Thoracic aorta (tissue), 2 donors: ENCODE measurements at regions not wholly inside any gene's neighbourhood (a gene's known extent, or its start where the extent isn't known, plus 50 kb on each side); places are given as distances from the start of the nearest gene placed in this dataset.

Source experiments
- ATAC-seq: fragments of 150-250 bp; one replicate; pipeline ENCODE4 v1.8.0; 2017; ENCODE audit warnings: low read depth; ENCODE audit not compliant: insufficient number of reproducible peaks, low FRiP score
- DNase-seq: peaks from one replicate; pipeline ENCODE4 v3.0.0-alpha.2; 2020; ENCODE audit warnings: low spot score
- H3K27ac ChIP-seq, 2 donors: fragments of 200-600 bp; sonication (generic); 1 replicate in 1 of 2; 2 replicates in 1 of 2; pipeline ENCODE4 v1.5.1; 2016; ENCODE audit warnings: mild to moderate bottlenecking in 2 of 2, moderate library complexity in 2 of 2
- H3K27me3 ChIP-seq: fragments of 200-600 bp; sonication (generic); replicated peaks from 2 replicates; pipeline ENCODE4 v1.6.0; 2016; ENCODE audit warnings: mild to moderate bottlenecking; ENCODE audit not compliant: insufficient read depth
- H3K36me3 ChIP-seq: fragments of 200-600 bp; sonication (generic); one replicate; pipeline ENCODE4 v1.5.1; 2016
- H3K4me1 ChIP-seq, 2 donors: fragments of 200-600 bp; sonication (generic); 1 replicate in 1 of 2; 2 replicates in 1 of 2; pipeline versions ENCODE4 v1.5.1 to v1.6.0; 2016; ENCODE audit warnings: low read depth in 2 of 2, mild to moderate bottlenecking in 1 of 2; ENCODE audit not compliant: control insufficient read depth in 1 of 2
- H3K4me3 ChIP-seq: fragments of 200-600 bp; sonication (generic); 2 replicates; pipeline ENCODE4 v1.5.1; 2016; ENCODE audit warnings: mild to moderate bottlenecking
- H3K9me3 ChIP-seq: fragments of 200-600 bp; sonication (generic); 2 replicates; pipeline ENCODE4 v1.5.1; 2016
- CTCF ChIP-seq: fragments of 200-600 bp; sonication (generic); IDR thresholded peaks from one replicate; pipeline ENCODE4 v1.5.1; 2019; ENCODE audit warnings: antibody characterized with exemption

- no peak for ATAC-seq
- no peaks in the 10 kb centered on the region for H3K27me3 ChIP-seq
- H3K36me3 ChIP-seq = no peaks in the 10 kb centered on the region
- TF ChIP-seq CTCF = no peak
- H3K27ac ChIP-seq = no peak overlapping the region
- peaks cover 0 to 13% of the 10 kb centered on the region in 2 donors for H3K4me1 ChIP-seq
- no peak for DNase-seq
- H3K4me3 ChIP-seq = no peak overlapping the region
- H3K9me3 ChIP-seq = no peaks in the 10 kb centered on the region
Observed at GRCh38 chr1:90434460-90434859, 282.6 kb downstream of the BARHL2 start.

GRCh38 chr1:90417126-90417525, 300.0 kb downstream of the BARHL2 start:
- Histone ChIP-seq H3K9me3 (no peaks in the 10 kb centered on the region), H3K27me3 (no peaks in the 10 kb centered on the region), H3K27ac (no peak overlapping the region), H3K4me1 (no peaks in the 10 kb centered on the region), H3K4me3 (no peak overlapping the region), H3K36me3 (no peaks in the 10 kb centered on the region)
- ATAC-seq = no peak
- DNase-seq = no peak
- no peak for TF ChIP-seq CTCF

- DNase-seq = no peak
- Histone ChIP-seq H3K4me1 (no peaks in the 10 kb centered on the region), H3K27me3 (no peaks in the 10 kb centered on the region), H3K27ac (no peak overlapping the region), H3K9me3 (no peaks in the 10 kb centered on the region), H3K36me3 (no peaks in the 10 kb centered on the region), H3K4me3 (no peak overlapping the region)
- TF ChIP-seq CTCF = no peak
- ATAC-seq = no peak
Observed at GRCh38 chr1:90414201-90414600, 302.9 kb downstream of the BARHL2 start.

- no peaks in the 10 kb centered on the region for H3K36me3 ChIP-seq
- no peak overlapping the region for H3K27ac ChIP-seq
- no peak for ATAC-seq
- TF ChIP-seq CTCF = no peak
- H3K4me1 ChIP-seq = no peaks in the 10 kb centered on the region
- no peak for DNase-seq
- H3K9me3 ChIP-seq = no peaks in the 10 kb centered on the region
- no peak overlapping the region for H3K4me3 ChIP-seq
- no peaks in the 10 kb centered on the region for H3K27me3 ChIP-seq
Observed at GRCh38 chr1:90413519-90413918, 303.6 kb downstream of the BARHL2 start.

GRCh38 chr1:90412563-90412962, 304.5 kb downstream of the BARHL2 start:
- Histone ChIP-seq H3K4me1 (no peaks in the 10 kb centered on the region), H3K4me3 (no peak overlapping the region)
- no peak for TF ChIP-seq CTCF

More at GRCh38 chr1:90412563-90412962, 304.5 kb downstream of the BARHL2 start:
- H3K27me3 ChIP-seq = no peaks in the 10 kb centered on the region
- no peak overlapping the region for H3K27ac ChIP-seq
- H3K9me3 ChIP-seq = no peaks in the 10 kb centered on the region
- H3K36me3 ChIP-seq = no peaks in the 10 kb centered on the region
- ATAC-seq (no peak), DNase-seq (no peak)
